HCT116 (cell line): ENCODE measurements at regions not wholly inside any gene's neighbourhood (a gene's known extent, or its start where the extent isn't known, plus 50 kb on each side); places are given as distances from the start of the nearest gene placed in this dataset.

Experiments used
- ATAC-seq: fragments of 200-7000 bp; cut with Tn5 transposase; 2 replicates; pipeline ENCODE4 v1.9.1; 2020; ENCODE audit warnings: mild to moderate bottlenecking, moderate library complexity
- BruUV-seq: library from RNA; stranded (reverse); fragments of 400-500 nt; replicated peaks from 2 replicates; lab custom pipeline; 2021; lab: Mats Ljungman, UMichigan
- CTCF ChIA-PET: fragments of 300-600 bp; sonication (Branson Sonifier 250); formaldehyde crosslinking; loops from one replicate; lab custom pipeline; 2021; ENCODE audit warnings: antibody characterized with exemption; lab: Charles Lee
- POLR2A ChIA-PET: fragments of 300-600, 350-600 bp; sonication (Branson Sonifier 250); formaldehyde crosslinking; loops from one replicate; lab custom pipeline; 2021; ENCODE audit warnings: antibody characterized with exemption; lab: Charles Lee
- RAD21 ChIA-PET, 2 experiments: fragments of 300-600 bp; sonication (Branson Sonifier 250); formaldehyde crosslinking; loops; one replicate each; lab custom pipeline; 2023; ENCODE audit warnings: low total read pairs in 2 of 2; ENCODE audit not compliant: uncharacterized antibody in 2 of 2, unreplicated experiment in 2 of 2, low non-redundant PET in 1 of 2; lab: Charles Lee
- DNase-seq: peaks from one replicate; pipeline ENCODE4 v3.0.0-alpha.2; 2010; ENCODE audit warnings: low read depth, low spot score
- H2AFZ ChIP-seq: fragments of 200-600 bp; shearing (Covaris generic), sonication (generic); 2 replicates; pipeline ENCODE4 v1.6.1; 2017; ENCODE audit warnings: low read depth, mixed run types, mixed read lengths, antibody characterized with exemption, low read length; ENCODE audit not compliant: poor library complexity, severe bottlenecking
- H3K27ac ChIP-seq: 2 replicates; pipeline ENCODE4 v1.5.1; 2012; ENCODE audit warnings: low read depth, low read length
- H3K27me3 ChIP-seq: fragments of 200-600 bp; sonication (generic); 2 replicates; pipeline ENCODE4 v1.6.1; 2016; ENCODE audit warnings: mixed run types, low read length, mixed read lengths; ENCODE audit not compliant: insufficient read depth
- H3K36me3 ChIP-seq, 2 experiments: fragments of 200-500 bp in 1 of 2; fragments of 200-600 bp in 1 of 2; sonication (Bioruptor generic) in 1 of 2; sonication (generic) in 1 of 2; 2 replicates each; pipeline versions ENCODE4 v1.5.1 to v1.6.1; 2014 to 2016; ENCODE audit warnings: low read length in 2 of 2, inconsistent platforms in 1 of 2, mixed read lengths in 1 of 2, mixed run types in 1 of 2; ENCODE audit not compliant: insufficient read depth in 2 of 2, control insufficient read depth in 1 of 2
- H3K4me1 ChIP-seq, 2 experiments: fragments of 200-600 bp in 1 of 2; sonication (generic) in 1 of 2; 2 replicates each; pipeline versions ENCODE4 v1.5.1 to v1.6.1; 2012 to 2017; ENCODE audit warnings: low read length in 2 of 2, inconsistent platforms in 1 of 2, mild to moderate bottlenecking in 1 of 2, mixed read lengths in 1 of 2, mixed run types in 1 of 2, moderate library complexity in 1 of 2; ENCODE audit not compliant: insufficient read depth in 2 of 2, control insufficient read depth in 1 of 2
- H3K4me2 ChIP-seq: fragments of 200-600 bp; sonication (generic); 2 replicates; pipeline ENCODE4 v1.6.1; 2017; ENCODE audit warnings: mixed run types, low read length, mixed read lengths
- H3K4me3 ChIP-seq, 2 experiments: fragments of 200-600 bp in 1 of 2; sonication (generic) in 1 of 2; replicated peaks in 1 of 2; 2 replicates each; pipeline ENCODE4 v1.5.1; 2011 to 2016; ENCODE audit warnings: low read length in 2 of 2, control low read depth in 1 of 2, low read depth in 1 of 2, mild to moderate bottlenecking in 1 of 2, mixed read lengths in 1 of 2, mixed run types in 1 of 2
- H3K79me2 ChIP-seq: fragments of 200-600 bp; sonication (generic); 2 replicates; pipeline ENCODE4 v1.6.1; 2017; ENCODE audit warnings: mild to moderate bottlenecking, mixed run types, low read length, moderate library complexity, mixed read lengths; ENCODE audit not compliant: insufficient read depth
- H3K9ac ChIP-seq: fragments of 200-600 bp; sonication (generic); 2 replicates; pipeline ENCODE4 v1.6.1; 2016; ENCODE audit warnings: low read length, mixed read lengths
- H3K9me2 ChIP-seq: fragments of 200-600 bp; sonication (generic), shearing (Covaris generic); 2 replicates; pipeline ENCODE4 v1.6.1; 2017; ENCODE audit warnings: mixed run types, mild to moderate bottlenecking, moderate library complexity; ENCODE audit not compliant: insufficient read depth
- H3K9me3 ChIP-seq, 2 experiments: fragments of 200-500 bp in 1 of 2; fragments of 200-600 bp in 1 of 2; sonication (Bioruptor generic) in 1 of 2; sonication (generic) in 1 of 2; 2 replicates each; pipeline ENCODE4 v1.6.1; 2014 to 2017; ENCODE audit warnings: low read length in 2 of 2, mixed read lengths in 2 of 2, inconsistent platforms in 1 of 2, low read depth in 1 of 2, mild to moderate bottlenecking in 1 of 2, mixed run types in 1 of 2, moderate library complexity in 1 of 2; ENCODE audit not compliant: control insufficient read depth in 1 of 2, insufficient read depth in 1 of 2
- H4K20me1 ChIP-seq: fragments of 200-600 bp; sonication (generic), shearing (Covaris generic); 2 replicates; pipeline ENCODE4 v1.6.1; 2017; ENCODE audit warnings: mixed run types, mild to moderate bottlenecking, moderate library complexity; ENCODE audit not compliant: insufficient read depth
- ATF3 ChIP-seq: IDR thresholded peaks from 2 replicates; pipeline ENCODE4 v1.6.1; 2012
- CBX3 ChIP-seq: IDR thresholded peaks from 2 replicates; pipeline ENCODE4 v1.6.1; 2012; ENCODE audit warnings: low read depth
- CEBPB ChIP-seq: IDR thresholded peaks from 2 replicates; pipeline ENCODE4 v1.6.1; 2012; ENCODE audit warnings: low read depth
- EGR1 ChIP-seq: IDR thresholded peaks from 2 replicates; pipeline ENCODE4 v1.6.1; 2012; ENCODE audit warnings: low read depth
- ELF1 ChIP-seq: IDR thresholded peaks from 2 replicates; pipeline ENCODE4 v1.6.1; 2012; ENCODE audit warnings: low read depth, borderline replicate concordance
- FOSL1 ChIP-seq: IDR thresholded peaks from 2 replicates; pipeline ENCODE4 v1.6.1; 2012; ENCODE audit warnings: low read depth
- POLR2AphosphoS5 ChIP-seq: IDR thresholded peaks from 2 replicates; pipeline ENCODE4 v1.6.1; 2011; ENCODE audit warnings: mild to moderate bottlenecking, low read depth, low read length, moderate library complexity
- REST ChIP-seq: IDR thresholded peaks from 2 replicates; pipeline ENCODE4 v1.6.1; 2012; ENCODE audit warnings: low read depth
- SIN3A ChIP-seq: IDR thresholded peaks from 2 replicates; pipeline ENCODE4 v1.6.1; 2012; ENCODE audit warnings: low read depth
- SP1 ChIP-seq: IDR thresholded peaks from 2 replicates; pipeline ENCODE4 v1.6.1; 2012; ENCODE audit warnings: low read depth
- TCF7L2 ChIP-seq: IDR thresholded peaks from 2 replicates; pipeline ENCODE4 v1.7.0; 2011; ENCODE audit warnings: borderline replicate concordance, inconsistent platforms; ENCODE audit not compliant: insufficient read depth, insufficient read length; ENCODE audit errors: extremely low read depth
- YY1 ChIP-seq: IDR thresholded peaks from 2 replicates; pipeline ENCODE4 v1.6.1; 2011; ENCODE audit warnings: low read length, low read depth, moderate library complexity, mild to moderate bottlenecking; ENCODE audit not compliant: insufficient replicate concordance; ENCODE audit errors: extremely low read depth
- ZFX ChIP-seq: fragments of 450-650 bp; IDR thresholded peaks from 2 replicates; pipeline ENCODE4 v1.6.1; 2017
- ZNF274 ChIP-seq: fragments of 200-500 bp; sonication (Bioruptor generic); IDR thresholded peaks from 2 replicates; pipeline ENCODE4 v1.6.1; 2014; ENCODE audit warnings: mild to moderate bottlenecking, low read depth, low read length, inconsistent platforms
- intact Hi-C: fragments of 100-400 bp; cut with micrococcal nuclease; formaldehyde crosslinking; loops from 2 replicates; pipeline ENCODE4 v1.10.0; 2022

GRCh38 chrX:63513825-63514568 lies 162.9 kb upstream of the SPIN4 start:
- Histone ChIP-seq H3K9me2 (no peaks in the 10 kb centered on the region), H3K79me2 (no peaks in the 10 kb centered on the region), H3K4me3 (no peak overlapping the region), H3K4me2 (no peak overlapping the region), H3K9me3 (no peaks in the 10 kb centered on the region), H3K4me1 (no peaks in the 10 kb centered on the region), H3K9ac (no peak overlapping the region), H4K20me1 (no peaks in the 10 kb centered on the region), H3K27ac (no peak overlapping the region), H3K36me3 (no peaks in the 10 kb centered on the region), H3K27me3 (no peaks in the 10 kb centered on the region), H2AFZ (no peak overlapping the region)
- ChIA-PET CTCF (interaction anchor here (0.7 kb wide), 1 partner anchor 9 kb away, joined by 3 read pairs; no protein-coding TSS in a partner anchor), POLR2A (no interaction called here), RAD21 (no interaction called here)
- no peak for DNase-seq
- no TSS peak for BruUV-seq
- no peak for ATAC-seq
- no peak for TF ChIP-seq ZNF274
- TF ChIP-seq YY1, result no peak
- intact Hi-C loops, result no loop called here

GRCh38 chrX:63511361-63511760 lies 160.2 kb upstream of the SPIN4 start:
- ChIA-PET RAD21 (no interaction called here), CTCF (no interaction called here), POLR2A (no interaction called here)
- Histone ChIP-seq H2AFZ (no peak overlapping the region), H3K27ac (no peak overlapping the region), H3K4me3 (no peak overlapping the region), H3K9ac (no peak overlapping the region), H3K4me2 (no peak overlapping the region), H3K9me2 (no peaks in the 10 kb centered on the region), H3K36me3 (no peaks in the 10 kb centered on the region), H3K27me3 (no peaks in the 10 kb centered on the region), H3K9me3 (no peaks in the 10 kb centered on the region), H4K20me1 (no peaks in the 10 kb centered on the region), H3K79me2 (no peaks in the 10 kb centered on the region), H3K4me1 (no peaks in the 10 kb centered on the region)
- no TSS peak for BruUV-seq
- ATAC-seq (no peak), DNase-seq (no peak)
- intact Hi-C loops, result no loop called here
- no peak for TF ChIP-seq POLR2AphosphoS5
- no peak for TF ChIP-seq FOSL1
- no peak for TF ChIP-seq EGR1
- no peak for TF ChIP-seq SP1
- no peak for TF ChIP-seq TCF7L2
- TF ChIP-seq SIN3A, result no peak
- no peak for TF ChIP-seq YY1
- no peak for TF ChIP-seq CBX3
- no peak for TF ChIP-seq ZFX
- no peak for TF ChIP-seq CEBPB
- TF ChIP-seq ATF3, result no peak
- no peak for TF ChIP-seq REST
- TF ChIP-seq ELF1, result no peak
